ENCODE measurements at regions not wholly inside any gene's neighbourhood (a gene's known extent, or its start where the extent isn't known, plus 50 kb on each side); places are given as distances from the start of the nearest gene placed in this dataset.

DNA sequence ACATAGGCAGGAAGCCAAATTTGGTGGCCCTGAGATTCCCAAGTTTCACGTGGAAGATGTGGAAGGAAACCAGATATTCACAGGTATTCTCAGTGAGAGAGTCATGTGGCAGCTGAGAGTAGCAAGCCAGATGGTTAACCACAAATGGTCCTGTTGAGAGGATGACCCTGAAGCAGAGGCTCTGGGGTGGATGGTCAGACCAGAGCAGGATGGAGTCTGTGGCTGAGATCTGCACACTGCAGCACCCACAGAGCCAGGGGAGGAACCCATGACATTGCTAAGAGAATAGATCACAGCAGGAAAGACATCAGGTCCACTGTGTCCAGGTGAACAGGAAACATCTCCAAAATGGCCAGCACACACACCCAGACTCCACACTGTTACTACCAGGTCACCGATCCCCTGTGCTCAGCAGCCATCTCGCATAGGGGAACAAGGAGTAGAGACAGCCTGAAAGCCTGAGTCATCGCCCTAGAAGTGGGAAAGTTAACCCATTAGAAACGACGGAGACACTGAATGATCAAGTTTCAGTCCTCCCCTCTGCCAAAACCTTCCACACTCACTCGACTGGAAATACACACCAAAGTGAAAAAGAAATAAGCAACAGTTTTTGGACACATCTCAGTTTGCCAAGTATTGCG is 160.0 kb downstream of the RBM26 start:
- H3K4me1 ChIP-seq (ENCODE audit: insufficient read depth, low read length, severe bottlenecking): no peaks in the 10 kb centered on the region
- no peaks in the 10 kb centered on the region for H3F3A ChIP-seq (ENCODE audit: insufficient read depth, low read length)
- H3K27me3 ChIP-seq (ENCODE audit: insufficient read depth, low read length): no peaks in the 10 kb centered on the region
- H3K9ac ChIP-seq (ENCODE audit: low read length): no peak overlapping the region
- TF ChIP-seq, protein P1, sequence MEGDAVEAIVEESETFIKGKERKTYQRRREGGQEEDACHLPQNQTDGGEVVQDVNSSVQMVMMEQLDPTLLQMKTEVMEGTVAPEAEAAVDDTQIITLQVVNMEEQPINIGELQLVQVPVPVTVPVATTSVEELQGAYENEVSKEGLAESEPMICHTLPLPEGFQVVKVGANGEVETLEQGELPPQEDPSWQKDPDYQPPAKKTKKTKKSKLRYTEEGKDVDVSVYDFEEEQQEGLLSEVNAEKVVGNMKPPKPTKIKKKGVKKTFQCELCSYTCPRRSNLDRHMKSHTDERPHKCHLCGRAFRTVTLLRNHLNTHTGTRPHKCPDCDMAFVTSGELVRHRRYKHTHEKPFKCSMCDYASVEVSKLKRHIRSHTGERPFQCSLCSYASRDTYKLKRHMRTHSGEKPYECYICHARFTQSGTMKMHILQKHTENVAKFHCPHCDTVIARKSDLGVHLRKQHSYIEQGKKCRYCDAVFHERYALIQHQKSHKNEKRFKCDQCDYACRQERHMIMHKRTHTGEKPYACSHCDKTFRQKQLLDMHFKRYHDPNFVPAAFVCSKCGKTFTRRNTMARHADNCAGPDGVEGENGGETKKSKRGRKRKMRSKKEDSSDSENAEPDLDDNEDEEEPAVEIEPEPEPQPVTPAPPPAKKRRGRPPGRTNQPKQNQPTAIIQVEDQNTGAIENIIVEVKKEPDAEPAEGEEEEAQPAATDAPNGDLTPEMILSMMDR (IDR thresholded peaks at IDR 0.05; ENCODE audit: low read length): no peak
- TF ChIP-seq EZH2 (IDR thresholded peaks at IDR 0.05; ENCODE audit: borderline replicate concordance, low read length): no peak
- no peak overlapping the region for H3K4me2 ChIP-seq (ENCODE audit: low read length)
- no peak overlapping the region for H2AFZ ChIP-seq (ENCODE audit: low read length)
- no peaks in the 10 kb centered on the region for H3K36me3 ChIP-seq (ENCODE audit: insufficient read depth, low read length)
- H3K9me3 ChIP-seq (ENCODE audit: low read length): no peaks in the 10 kb centered on the region
- no peak overlapping the region for H3K27ac ChIP-seq (ENCODE audit: low read depth, low read length, poor library complexity, severe bottlenecking)
- H3K9me2 ChIP-seq (ENCODE audit: low read depth, low read length): no peaks in the 10 kb centered on the region
- H3K79me2 ChIP-seq (ENCODE audit: insufficient read depth, low read length): no peaks in the 10 kb centered on the region
- H3K4me3 ChIP-seq (ENCODE audit: low read depth, low read length, poor library complexity, severe bottlenecking): no peak overlapping the region
- no peaks in the 10 kb centered on the region for H4K20me1 ChIP-seq (ENCODE audit: insufficient read depth, low read length)

GRCh38 chr13:79241697-79242096 is 164.4 kb downstream of the RBM26 start:
- Histone ChIP-seq H2AFZ (ENCODE audit: low read length) (no peak overlapping the region), H3K79me2 (ENCODE audit: insufficient read depth, low read length) (no peaks in the 10 kb centered on the region), H3K4me3 (ENCODE audit: low read depth, low read length, poor library complexity, severe bottlenecking) (no peak overlapping the region)

GRCh38 chr13:79237981-79238380 is 168.1 kb downstream of the RBM26 start:
- H3K4me3 ChIP-seq (ENCODE audit: low read depth, low read length, poor library complexity, severe bottlenecking): no peak overlapping the region
- H3K9ac ChIP-seq (ENCODE audit: low read length): no peak overlapping the region
- no peaks in the 10 kb centered on the region for H3K4me1 ChIP-seq (ENCODE audit: insufficient read depth, low read length, severe bottlenecking)
- no peak for TF ChIP-seq EZH2 (IDR thresholded peaks at IDR 0.05; ENCODE audit: borderline replicate concordance, low read length)
- TF ChIP-seq, protein P1 (IDR thresholded peaks at IDR 0.05; ENCODE audit: low read length): no peak
- no peak overlapping the region for H2AFZ ChIP-seq (ENCODE audit: low read length)
- no peaks in the 10 kb centered on the region for H3K9me3 ChIP-seq (ENCODE audit: low read length)
- no peaks in the 10 kb centered on the region for H3K79me2 ChIP-seq (ENCODE audit: insufficient read depth, low read length)
- no peaks in the 10 kb centered on the region for H4K20me1 ChIP-seq (ENCODE audit: insufficient read depth, low read length)
- no peaks in the 10 kb centered on the region for H3F3A ChIP-seq (ENCODE audit: insufficient read depth, low read length)
- no peaks in the 10 kb centered on the region for H3K9me2 ChIP-seq (ENCODE audit: low read depth, low read length)
- 0 out of 2 replicates have a peak, but pooled peaks cover 4% of the 10 kb centered on the region for H3K27me3 ChIP-seq (ENCODE audit: insufficient read depth, low read length)
- no peaks in the 10 kb centered on the region for H3K36me3 ChIP-seq (ENCODE audit: insufficient read depth, low read length)
- no peak overlapping the region for H3K4me2 ChIP-seq (ENCODE audit: low read length)
- no peak overlapping the region for H3K27ac ChIP-seq (ENCODE audit: low read depth, low read length, poor library complexity, severe bottlenecking)

More at GRCh38 chr13:79241697-79242096, 164.4 kb downstream of the RBM26 start:
- 0 out of 2 replicates have a peak, but pooled peaks cover 4% of the 10 kb centered on the region for H3K27me3 ChIP-seq (ENCODE audit: insufficient read depth, low read length)
- no peak overlapping the region for H3K9ac ChIP-seq (ENCODE audit: low read length)
- no peak overlapping the region for H3K27ac ChIP-seq (ENCODE audit: low read depth, low read length, poor library complexity, severe bottlenecking)
- H3F3A ChIP-seq (ENCODE audit: insufficient read depth, low read length): no peaks in the 10 kb centered on the region
- H3K9me2 ChIP-seq (ENCODE audit: low read depth, low read length): no peaks in the 10 kb centered on the region
- no peaks in the 10 kb centered on the region for H4K20me1 ChIP-seq (ENCODE audit: insufficient read depth, low read length)
- H3K9me3 ChIP-seq (ENCODE audit: low read length): no peaks in the 10 kb centered on the region
- H3K4me2 ChIP-seq (ENCODE audit: low read length): no peak overlapping the region
- TF ChIP-seq, protein P1 (IDR thresholded peaks at IDR 0.05; ENCODE audit: low read length): no peak
- no peak for TF ChIP-seq EZH2 (IDR thresholded peaks at IDR 0.05; ENCODE audit: borderline replicate concordance, low read length)
- no peaks in the 10 kb centered on the region for H3K36me3 ChIP-seq (ENCODE audit: insufficient read depth, low read length)
- H3K4me1 ChIP-seq (ENCODE audit: insufficient read depth, low read length, severe bottlenecking): no peaks in the 10 kb centered on the region
